MG63 (cell line): ENCODE measurements at regions not wholly inside any gene's neighbourhood (a gene's known extent, or its start where the extent isn't known, plus 50 kb on each side); places are given as distances from the start of the nearest gene placed in this dataset.
"Not testable (repeated sequence)": the region's sequence is repeated elsewhere in the genome, so short reads cannot be mapped to it uniquely, and the experiment has no call there.

Source experiments
- DNase-seq: peaks from one replicate; pipeline ENCODE4 v3.0.0-alpha.2; 2020
- H3K27me3 ChIP-seq: fragments of 250-450 bp; sonication (Bioruptor Pico); 2 replicates; pipeline ENCODE4 v1.5.1; 2020; ENCODE audit warnings: mild to moderate bottlenecking, moderate library complexity
- H3K36me3 ChIP-seq: fragments of 250-450 bp; sonication (Bioruptor Pico); 2 replicates; pipeline ENCODE4 v1.5.1; 2020; ENCODE audit warnings: mild to moderate bottlenecking, moderate library complexity
- H3K4me3 ChIP-seq: fragments of 250-450 bp; sonication (Bioruptor Pico); 2 replicates; pipeline ENCODE4 v1.5.1; 2020; ENCODE audit warnings: mild to moderate bottlenecking, moderate library complexity
- H3K9me3 ChIP-seq: fragments of 250-450 bp; sonication (Bioruptor Pico); 2 replicates; pipeline ENCODE4 v1.5.1; 2020; ENCODE audit warnings: mild to moderate bottlenecking, moderate library complexity

- Histone ChIP-seq H3K4me3 (no peak overlapping the region), H3K27me3 (no peaks in the 10 kb centered on the region), H3K9me3 (no peaks in the 10 kb centered on the region), H3K36me3 (no peaks in the 10 kb centered on the region)
- no peak for DNase-seq
Observed at GRCh38 chr3:181212271-181212670, 222.7 kb upstream of the DNAJC19 start.

GRCh38 chr3:181210275-181210674 lies 220.7 kb upstream of the DNAJC19 start:
- H3K9me3 ChIP-seq = no peaks in the 10 kb centered on the region
- no peak overlapping the region for H3K4me3 ChIP-seq
- DNase-seq = no peak
- H3K36me3 ChIP-seq = no peaks in the 10 kb centered on the region
- H3K27me3 ChIP-seq = no peaks in the 10 kb centered on the region

- no peak for DNase-seq
- Histone ChIP-seq H3K36me3 (no peaks in the 10 kb centered on the region), H3K4me3 (no peak overlapping the region), H3K27me3 (peaks cover 2% of the 10 kb centered on the region; the same call in 1 of the 2 replicates), H3K9me3 (no peaks in the 10 kb centered on the region)
Observed at GRCh38 chr3:181189556-181189955, 200.0 kb upstream of the DNAJC19 start.

- Histone ChIP-seq H3K4me3 (no peak overlapping the region), H3K36me3 (no peaks in the 10 kb centered on the region), H3K27me3 (no peaks in the 10 kb centered on the region), H3K9me3 (no peaks in the 10 kb centered on the region)
- DNase-seq = no peak
Observed at GRCh38 chr3:181183764-181184163, 194.2 kb upstream of the DNAJC19 start.

GRCh38 chr3:181183057-181183456 lies 193.5 kb upstream of the DNAJC19 start:
- not testable (repeated sequence) for H3K4me3 ChIP-seq, H3K36me3 ChIP-seq, H3K9me3 ChIP-seq, DNase-seq, H3K27me3 ChIP-seq

GRCh38 chr3:181178991-181179390 lies 189.5 kb upstream of the DNAJC19 start:
- Histone ChIP-seq H3K4me3 (no peak overlapping the region), H3K27me3 (0 out of 2 replicates have a peak, but pooled peaks cover 3% of the 10 kb centered on the region), H3K36me3 (no peaks in the 10 kb centered on the region), H3K9me3 (no peaks in the 10 kb centered on the region)
- DNase-seq = no peak

GRCh38 chr3:181176601-181177000 lies 187.1 kb upstream of the DNAJC19 start:
- Histone ChIP-seq H3K9me3 (no peaks in the 10 kb centered on the region), H3K36me3 (no peaks in the 10 kb centered on the region), H3K27me3 (0 out of 2 replicates have a peak, but pooled peaks cover 3% of the 10 kb centered on the region), H3K4me3 (no peak overlapping the region)
- peak; percentile 39 for DNase-seq

GRCh38 chr3:181174676-181175233 lies 185.2 kb upstream of the DNAJC19 start:
- no peaks in the 10 kb centered on the region for H3K36me3 ChIP-seq
- no peaks in the 10 kb centered on the region for H3K9me3 ChIP-seq
- DNase-seq = no peak
- H3K4me3 ChIP-seq = no peak overlapping the region
- 0 out of 2 replicates have a peak, but pooled peaks cover 3% of the 10 kb centered on the region for H3K27me3 ChIP-seq

- no peak for DNase-seq
- 0 out of 2 replicates have a peak, but pooled peaks cover 3% of the 10 kb centered on the region for H3K27me3 ChIP-seq
- H3K36me3 ChIP-seq = no peaks in the 10 kb centered on the region
- no peak overlapping the region for H3K4me3 ChIP-seq
- no peaks in the 10 kb centered on the region for H3K9me3 ChIP-seq
Observed at GRCh38 chr3:181174022-181174421, 184.5 kb upstream of the DNAJC19 start.

- DNase-seq = no peak
Observed at GRCh38 chr3:181173227-181173626, 183.7 kb upstream of the DNAJC19 start.

GRCh38 chr3:181134873-181135272 lies 145.3 kb upstream of the DNAJC19 start:
- no peak for DNase-seq
- H3K36me3 ChIP-seq = no peaks in the 10 kb centered on the region
- H3K9me3 ChIP-seq = no peaks in the 10 kb centered on the region
- no peak overlapping the region for H3K4me3 ChIP-seq
- H3K27me3 ChIP-seq = no peaks in the 10 kb centered on the region; the same call in 1 of the 2 replicates

More at GRCh38 chr3:181173227-181173626, 183.7 kb upstream of the DNAJC19 start:
- H3K36me3 ChIP-seq = no peaks in the 10 kb centered on the region
- H3K4me3 ChIP-seq = no peak overlapping the region
- 0 out of 2 replicates have a peak, but pooled peaks cover 3% of the 10 kb centered on the region for H3K27me3 ChIP-seq
- no peaks in the 10 kb centered on the region for H3K9me3 ChIP-seq

- H3K36me3 ChIP-seq = no peaks in the 10 kb centered on the region
- DNase-seq = no peak
- no peak overlapping the region for H3K4me3 ChIP-seq
- H3K27me3 ChIP-seq = peaks cover under 1% of the 10 kb centered on the region; the same call in 1 of the 2 replicates
- no peaks in the 10 kb centered on the region for H3K9me3 ChIP-seq
Observed at GRCh38 chr3:181133832-181134231, 144.3 kb upstream of the DNAJC19 start.

GRCh38 chr3:181105646-181106045 lies 116.1 kb upstream of the DNAJC19 start:
- no peak for DNase-seq
- Histone ChIP-seq H3K36me3 (no peaks in the 10 kb centered on the region), H3K27me3 (no peaks in the 10 kb centered on the region), H3K9me3 (no peaks in the 10 kb centered on the region; the same call in 1 of the 2 replicates), H3K4me3 (no peak overlapping the region)

GRCh38 chr3:181103605-181104004 lies 114.1 kb upstream of the DNAJC19 start:
- H3K9me3 ChIP-seq = no peaks in the 10 kb centered on the region; the same call in 1 of the 2 replicates
- H3K27me3 ChIP-seq = no peaks in the 10 kb centered on the region
- DNase-seq = no peak
- no peak overlapping the region for H3K4me3 ChIP-seq
- no peaks in the 10 kb centered on the region for H3K36me3 ChIP-seq

GRCh38 chr3:181086011-181086410 lies 96.5 kb upstream of the DNAJC19 start:
- DNase-seq = no peak
- Histone ChIP-seq H3K27me3 (no peaks in the 10 kb centered on the region), H3K9me3 (no peaks in the 10 kb centered on the region), H3K36me3 (no peaks in the 10 kb centered on the region), H3K4me3 (no peak overlapping the region)

- H3K27me3 ChIP-seq = no peaks in the 10 kb centered on the region
- no peaks in the 10 kb centered on the region for H3K36me3 ChIP-seq
- no peak overlapping the region for H3K4me3 ChIP-seq
- no peaks in the 10 kb centered on the region for H3K9me3 ChIP-seq
- no peak for DNase-seq
Observed at GRCh38 chr3:181081930-181082329, 92.4 kb upstream of the DNAJC19 start.

GRCh38 chr3:181076558-181076957 lies 87.0 kb upstream of the DNAJC19 start:
- no peaks in the 10 kb centered on the region for H3K9me3 ChIP-seq
- H3K4me3 ChIP-seq = no peak overlapping the region
- no peaks in the 10 kb centered on the region for H3K36me3 ChIP-seq
- no peak for DNase-seq
- H3K27me3 ChIP-seq = no peaks in the 10 kb centered on the region

GRCh38 chr3:181075098-181075497 lies 85.6 kb upstream of the DNAJC19 start:
- no peaks in the 10 kb centered on the region for H3K36me3 ChIP-seq
- no peak overlapping the region for H3K4me3 ChIP-seq
- no peak for DNase-seq
- H3K9me3 ChIP-seq = no peaks in the 10 kb centered on the region
- no peaks in the 10 kb centered on the region for H3K27me3 ChIP-seq
